ENCODE measurements at regions not wholly inside any gene's neighbourhood (a gene's known extent, or its start where the extent isn't known, plus 50 kb on each side); places are given as distances from the start of the nearest gene placed in this dataset.

GRCh38 chr10:3511483-3511882 lies 273.5 kb downstream of the KLF6 start:
- no peak for TF ChIP-seq CTCF (IDR thresholded peaks at IDR 0.05; ENCODE audit: unreplicated experiment)
- DNase-seq (ENCODE audit: low spot score), result no peak
- H3K36me3 Mint-ChIP-seq (ENCODE audit: low read depth, unreplicated experiment), result no peaks in the 10 kb centered on the region
- H3K4me3 Mint-ChIP-seq (ENCODE audit: unreplicated experiment), result no peak overlapping the region
- H3K4me1 Mint-ChIP-seq (ENCODE audit: unreplicated experiment), result no peaks in the 10 kb centered on the region
- H3K27ac Mint-ChIP-seq (ENCODE audit: unreplicated experiment), result no peak overlapping the region
- H3K9me3 Mint-ChIP-seq (ENCODE audit: unreplicated experiment), result peaks cover 5% of the 10 kb centered on the region
- H3K27me3 Mint-ChIP-seq (ENCODE audit: unreplicated experiment), result no peaks in the 10 kb centered on the region

DNA sequence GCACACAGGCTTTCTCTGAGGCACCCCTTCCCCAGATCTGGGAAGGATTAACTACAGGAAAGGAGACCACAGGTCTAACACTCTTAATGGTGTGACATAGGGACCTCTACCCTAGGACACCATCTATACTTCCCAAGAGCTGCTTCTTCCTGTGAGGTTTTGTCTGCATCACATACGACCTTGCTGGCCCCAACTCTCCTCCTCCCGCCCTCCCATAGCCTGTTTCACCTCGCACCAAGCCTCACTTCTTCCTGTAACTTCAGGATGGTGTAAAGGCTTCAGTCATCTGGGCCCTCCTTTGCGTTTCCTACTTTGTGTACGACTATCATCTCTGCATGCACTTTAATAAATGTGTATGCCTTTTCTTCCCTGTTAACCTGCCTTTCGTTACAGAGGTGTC lies 274.3 kb downstream of the KLF6 start:
- no peaks in the 10 kb centered on the region for H3K4me1 Mint-ChIP-seq (ENCODE audit: unreplicated experiment)
- no peaks in the 10 kb centered on the region for H3K27me3 Mint-ChIP-seq (ENCODE audit: unreplicated experiment)
- no peak overlapping the region for H3K4me3 Mint-ChIP-seq (ENCODE audit: unreplicated experiment)
- H3K36me3 Mint-ChIP-seq (ENCODE audit: low read depth, unreplicated experiment), result no peaks in the 10 kb centered on the region
- TF ChIP-seq CTCF (IDR thresholded peaks at IDR 0.05; ENCODE audit: unreplicated experiment), result no peak
- DNase-seq (ENCODE audit: low spot score), result no peak
- no peak overlapping the region for H3K27ac Mint-ChIP-seq (ENCODE audit: unreplicated experiment)
- peaks cover 5% of the 10 kb centered on the region for H3K9me3 Mint-ChIP-seq (ENCODE audit: unreplicated experiment)

DNA sequence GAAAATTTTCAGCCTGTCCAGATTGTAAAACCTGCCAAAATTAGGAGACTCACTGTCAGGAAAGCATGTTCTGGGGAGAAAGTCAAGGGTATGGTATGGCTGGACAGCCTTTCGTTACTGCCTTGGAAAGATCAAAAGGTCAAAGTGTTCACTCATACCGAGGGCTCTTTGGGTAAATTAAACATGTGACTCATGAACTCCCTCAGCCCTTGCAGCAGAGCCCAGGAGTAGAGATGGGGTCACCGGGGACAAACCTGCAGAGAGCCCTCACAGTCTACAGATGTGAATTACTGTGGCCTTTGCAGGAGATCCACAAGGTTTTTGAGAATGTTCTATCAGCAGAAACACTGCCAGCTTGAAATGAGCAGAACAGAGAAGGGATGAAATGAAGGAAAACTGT lies 275.7 kb downstream of the KLF6 start:
- no peaks in the 10 kb centered on the region for H3K36me3 Mint-ChIP-seq (ENCODE audit: low read depth, unreplicated experiment)
- TF ChIP-seq CTCF (IDR thresholded peaks at IDR 0.05; ENCODE audit: unreplicated experiment), result no peak

DNA sequence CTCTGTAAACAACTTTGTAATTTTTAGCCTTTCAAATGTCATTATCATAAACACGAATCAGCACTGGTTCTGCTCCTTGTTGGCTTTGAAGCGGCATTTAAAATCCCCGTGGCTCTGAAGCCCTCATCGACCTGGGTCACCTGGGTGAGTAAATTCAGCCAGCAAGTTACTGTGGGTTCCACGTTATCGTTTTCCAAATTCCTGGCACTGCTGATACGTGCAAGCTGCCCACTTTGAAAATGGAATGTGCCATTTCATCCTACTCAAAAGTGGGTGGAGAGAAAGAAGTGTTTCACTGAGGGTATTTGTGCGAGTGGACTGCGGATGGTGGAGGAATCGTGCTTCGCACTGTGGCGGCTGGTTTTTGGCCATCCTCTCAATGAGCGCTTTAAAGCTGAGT lies 281.7 kb downstream of the KLF6 start:
- Mint-ChIP-seq H3K27me3 (ENCODE audit: unreplicated experiment) (no peaks in the 10 kb centered on the region), H3K9me3 (ENCODE audit: unreplicated experiment) (no peaks in the 10 kb centered on the region), H3K27ac (ENCODE audit: unreplicated experiment) (no peak overlapping the region), H3K36me3 (ENCODE audit: low read depth, unreplicated experiment) (no peaks in the 10 kb centered on the region), H3K4me1 (ENCODE audit: unreplicated experiment) (peaks cover 3% of the 10 kb centered on the region), H3K4me3 (ENCODE audit: unreplicated experiment) (no peak overlapping the region)
- TF ChIP-seq CTCF (IDR thresholded peaks at IDR 0.05; ENCODE audit: unreplicated experiment), result no peak
- no peak for DNase-seq (ENCODE audit: low spot score)

More for the DNA sequence above, 275.7 kb downstream of the KLF6 start:
- no peak overlapping the region for H3K27ac Mint-ChIP-seq (ENCODE audit: unreplicated experiment)
- DNase-seq (ENCODE audit: low spot score), result no peak
- H3K27me3 Mint-ChIP-seq (ENCODE audit: unreplicated experiment), result no peaks in the 10 kb centered on the region
- H3K4me1 Mint-ChIP-seq (ENCODE audit: unreplicated experiment), result no peaks in the 10 kb centered on the region
- peaks cover 5% of the 10 kb centered on the region for H3K9me3 Mint-ChIP-seq (ENCODE audit: unreplicated experiment)
- H3K4me3 Mint-ChIP-seq (ENCODE audit: unreplicated experiment), result no peak overlapping the region

GRCh38 chr10:3502673-3503072 lies 282.3 kb downstream of the KLF6 start:
- Mint-ChIP-seq H3K36me3 (ENCODE audit: low read depth, unreplicated experiment) (no peaks in the 10 kb centered on the region), H3K27me3 (ENCODE audit: unreplicated experiment) (no peaks in the 10 kb centered on the region), H3K9me3 (ENCODE audit: unreplicated experiment) (no peaks in the 10 kb centered on the region), H3K27ac (ENCODE audit: unreplicated experiment) (no peak overlapping the region), H3K4me3 (ENCODE audit: unreplicated experiment) (no peak overlapping the region), H3K4me1 (ENCODE audit: unreplicated experiment) (peaks cover 3% of the 10 kb centered on the region)
- DNase-seq (ENCODE audit: low spot score), result no peak
- no peak for TF ChIP-seq CTCF (IDR thresholded peaks at IDR 0.05; ENCODE audit: unreplicated experiment)

Measured in endothelial cell (in vitro differentiated cells).